SK-N-SH treated with all-trans-retinoic acid at 6 μM for 48 hours (cell line): ENCODE measurements at regions not wholly inside any gene's neighbourhood (a gene's known extent, or its start where the extent isn't known, plus 50 kb on each side); places are given as distances from the start of the nearest gene placed in this dataset.
"Not testable (repeated sequence)": the region's sequence is repeated elsewhere in the genome, so short reads cannot be mapped to it uniquely, and the experiment has no call there.

Experiments used
- ATAC-seq: fragments of 200-7000 bp; cut with Tn5 transposase; 3 replicates; pipeline ENCODE4 v1.9.1; 2020; ENCODE audit warnings: mild to moderate bottlenecking, moderate library complexity
- ARNTL ChIP-seq: fragments of 450-650 bp; formaldehyde crosslinking; IDR thresholded peaks from 2 replicates; pipeline ENCODE4 v1.5.0; 2020; ENCODE audit warnings: low read depth, mild to moderate bottlenecking, moderate library complexity, borderline replicate concordance
- CREB5 ChIP-seq: fragments of 250-450 bp; sonication (Bioruptor Pico); IDR thresholded peaks from 2 replicates; pipeline ENCODE4 v1.5.1; 2020; ENCODE audit warnings: low read depth, mild to moderate bottlenecking, moderate library complexity
- CSDC2 ChIP-seq: fragments of 250-450 bp; sonication (Bioruptor Pico); IDR thresholded peaks from 2 replicates; pipeline ENCODE4 v1.5.0; 2020; ENCODE audit warnings: mild to moderate bottlenecking, moderate library complexity
- CSRNP3 ChIP-seq: fragments of 250-450 bp; sonication (Bioruptor Pico); IDR thresholded peaks from 2 replicates; pipeline ENCODE4 v1.5.1; 2021; ENCODE audit warnings: mild to moderate bottlenecking, moderate library complexity
- ESRRG ChIP-seq: fragments of 250-450 bp; sonication (Bioruptor Pico); IDR thresholded peaks from 2 replicates; pipeline ENCODE4 v1.6.1; 2021; ENCODE audit warnings: mild to moderate bottlenecking
- GLIS3 ChIP-seq: fragments of 250-450 bp; sonication (Bioruptor Pico); IDR thresholded peaks from 2 replicates; pipeline ENCODE4 v1.5.0; 2020; ENCODE audit warnings: mild to moderate bottlenecking, moderate library complexity
- ISL1 ChIP-seq: fragments of 250-450 bp; sonication (Bioruptor Pico); IDR thresholded peaks from 2 replicates; pipeline ENCODE4 v2.1.2; 2022; ENCODE audit warnings: mild to moderate bottlenecking, moderate library complexity
- OSR1 ChIP-seq: fragments of 250-450 bp; sonication (Bioruptor Pico); IDR thresholded peaks from 2 replicates; pipeline ENCODE4 v1.8.0; 2022; ENCODE audit warnings: moderate library complexity, mild to moderate bottlenecking, inconsistent platforms
- PATZ1 ChIP-seq: fragments of 250-450 bp; sonication (Bioruptor Pico); IDR thresholded peaks from 2 replicates; pipeline ENCODE4 v1.8.0; 2020; ENCODE audit warnings: mild to moderate bottlenecking, moderate library complexity, borderline replicate concordance
- POU6F1 ChIP-seq: fragments of 250-450 bp; sonication (Bioruptor Pico); IDR thresholded peaks from 2 replicates; pipeline ENCODE4 v1.8.0; 2021; ENCODE audit warnings: low read depth, mild to moderate bottlenecking, moderate library complexity, borderline replicate concordance
- PPARA ChIP-seq: fragments of 250-450 bp; sonication (Bioruptor Pico); IDR thresholded peaks from 2 replicates; pipeline ENCODE4 v1.5.0; 2020; ENCODE audit warnings: mild to moderate bottlenecking, borderline replicate concordance
- SNAI2 ChIP-seq: fragments of 250-450 bp; sonication (Bioruptor Pico); IDR thresholded peaks from 2 replicates; pipeline ENCODE4 v1.5.0; 2020; ENCODE audit warnings: mild to moderate bottlenecking, moderate library complexity
- TCF4 ChIP-seq: fragments of 250-450 bp; sonication (Bioruptor Pico); IDR thresholded peaks from 2 replicates; pipeline ENCODE4 v1.8.0; 2021; ENCODE audit warnings: mild to moderate bottlenecking, moderate library complexity, borderline replicate concordance
- TOX ChIP-seq: fragments of 250-450 bp; sonication (Bioruptor Pico); IDR thresholded peaks from 2 replicates; pipeline ENCODE4 v1.8.0; 2021; ENCODE audit warnings: mild to moderate bottlenecking, moderate library complexity, borderline replicate concordance
- TSHZ2 ChIP-seq: fragments of 250-450 bp; sonication (Bioruptor Pico); IDR thresholded peaks from 2 replicates; pipeline ENCODE4 v1.5.0; 2020; ENCODE audit warnings: mild to moderate bottlenecking, moderate library complexity
- ZC3H10 ChIP-seq: fragments of 250-450 bp; sonication (Bioruptor Pico); IDR thresholded peaks from 2 replicates; pipeline ENCODE4 v1.5.1; 2021; ENCODE audit warnings: mild to moderate bottlenecking, moderate library complexity
- ZFP3 ChIP-seq: fragments of 250-450 bp; sonication (Bioruptor Pico); IDR thresholded peaks from 2 replicates; pipeline ENCODE4 v1.5.0; 2020; ENCODE audit warnings: mild to moderate bottlenecking, moderate library complexity
- ZFP30 ChIP-seq: fragments of 450-650 bp; formaldehyde crosslinking; IDR thresholded peaks from 2 replicates; pipeline ENCODE4 v1.5.0; 2022; ENCODE audit warnings: mild to moderate bottlenecking, moderate library complexity
- ZNF565 ChIP-seq: fragments of 450-650 bp; formaldehyde crosslinking; conservative IDR thresholded peaks from 2 replicates; pipeline ENCODE4 v1.5.0; 2020; ENCODE audit warnings: low read depth, mild to moderate bottlenecking, moderate library complexity
- ZNF8 ChIP-seq: fragments of 450-650 bp; formaldehyde crosslinking; IDR thresholded peaks from 2 replicates; pipeline ENCODE4 v1.5.0; 2020; ENCODE audit warnings: mild to moderate bottlenecking, moderate library complexity

GRCh38 chr4:77450006-77450405 is 155.6 kb upstream of the CXCL13 start:
- no peak for ATAC-seq
- TF ChIP-seq ZFP30 (CRISPR knock-in tag) = no peak
- no peak for TF ChIP-seq ZNF565 (CRISPR knock-in tag)
- no peak for TF ChIP-seq TOX (CRISPR knock-in tag)
- no peak for TF ChIP-seq ARNTL (CRISPR knock-in tag)
- no peak for TF ChIP-seq CREB5 (CRISPR knock-in tag)

GRCh38 chr4:77451530-77451929 is 154.1 kb upstream of the CXCL13 start:
- TF ChIP-seq ZC3H10 (no peak), POU6F1 (CRISPR knock-in tag) (no peak), PATZ1 (CRISPR knock-in tag) (no peak), ISL1 (CRISPR knock-in tag) (no peak), PPARA (CRISPR knock-in tag) (no peak), OSR1 (CRISPR knock-in tag) (no peak), ZNF565 (CRISPR knock-in tag) (no peak), TCF4 (CRISPR knock-in tag) (no peak), CSRNP3 (no peak), ZNF8 (CRISPR knock-in tag) (no peak), TOX (CRISPR knock-in tag) (no peak), ZFP3 (CRISPR knock-in tag) (no peak), GLIS3 (CRISPR knock-in tag) (no peak), CREB5 (CRISPR knock-in tag) (no peak), ESRRG (CRISPR knock-in tag) (no peak), TSHZ2 (no peak), CSDC2 (CRISPR knock-in tag) (no peak), SNAI2 (no peak), ARNTL (CRISPR knock-in tag) (no peak)
- ATAC-seq = no peak

GRCh38 chr4:77452117-77452516 is 153.5 kb upstream of the CXCL13 start:
- not testable (repeated sequence) for ATAC-seq
